Cardiac muscle cell (in vitro differentiated cells and primary cell): ENCODE measurements at regions not wholly inside any gene's neighbourhood (a gene's known extent, or its start where the extent isn't known, plus 50 kb on each side); places are given as distances from the start of the nearest gene placed in this dataset.
A peak's percentile ranks its signal among the peaks of the same experiment; 100 is the strongest.

ENCODE experiments used
- DNase-seq, 2 donors: peaks; one replicate each; pipeline versions ENCODE4 v3.0.0 to v3.0.0-alpha.2; 2010 to 2017; ENCODE audit warnings: low read depth in 1 of 2, low spot score in 1 of 2
- H3K27ac ChIP-seq: fragments of 200-600 bp; sonication (generic); 2 replicates; pipeline ENCODE4 v1.5.1; 2016
- H3K27me3 ChIP-seq: fragments of 200-600 bp; sonication (generic); 2 replicates; pipeline ENCODE4 v1.6.0; 2016; ENCODE audit warnings: control low read depth
- H3K36me3 ChIP-seq: fragments of 200-600 bp; sonication (generic); 2 replicates; pipeline ENCODE4 v1.5.1; 2016; ENCODE audit warnings: control low read depth
- H3K4me1 ChIP-seq: fragments of 200-600 bp; sonication (generic); 2 replicates; pipeline ENCODE4 v1.8.1; 2017; ENCODE audit warnings: low read depth, mild to moderate bottlenecking, mixed run types
- H3K4me3 ChIP-seq: fragments of 200-600 bp; sonication (generic); 2 replicates; pipeline ENCODE4 v1.5.1; 2016; ENCODE audit warnings: mild to moderate bottlenecking
- H3K9me3 ChIP-seq: fragments of 200-600 bp; sonication (generic); 2 replicates; pipeline ENCODE4 v1.5.1; 2017; ENCODE audit warnings: low read depth, mild to moderate bottlenecking, control low read depth
- TF ChIP-seq, protein P1 (sequence below): IDR thresholded peaks from 2 replicates; pipeline ENCODE4 v1.5.1; 2012; ENCODE audit warnings: low read depth, mild to moderate bottlenecking, low read length

DNA sequence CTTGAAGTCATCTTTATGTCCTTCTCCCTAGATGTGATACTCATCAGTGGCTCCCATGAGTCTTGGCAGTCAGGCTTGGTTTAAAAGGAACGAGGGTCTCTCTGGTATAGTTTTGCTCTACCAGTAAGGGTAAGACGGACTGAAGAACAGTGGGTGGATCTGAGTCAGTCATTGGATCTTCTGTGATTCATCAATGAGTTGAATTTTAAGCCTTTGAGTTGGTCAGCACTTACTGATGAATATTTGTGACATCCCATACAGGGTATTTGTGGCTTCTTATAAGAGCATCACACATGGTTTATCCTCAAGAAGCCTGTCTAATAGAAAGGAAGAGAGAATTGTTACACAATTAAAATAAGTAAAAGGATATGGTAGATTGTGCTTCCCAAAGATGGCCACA, 87.3 kb upstream of the NAMPT start:
- TF ChIP-seq, protein P1, sequence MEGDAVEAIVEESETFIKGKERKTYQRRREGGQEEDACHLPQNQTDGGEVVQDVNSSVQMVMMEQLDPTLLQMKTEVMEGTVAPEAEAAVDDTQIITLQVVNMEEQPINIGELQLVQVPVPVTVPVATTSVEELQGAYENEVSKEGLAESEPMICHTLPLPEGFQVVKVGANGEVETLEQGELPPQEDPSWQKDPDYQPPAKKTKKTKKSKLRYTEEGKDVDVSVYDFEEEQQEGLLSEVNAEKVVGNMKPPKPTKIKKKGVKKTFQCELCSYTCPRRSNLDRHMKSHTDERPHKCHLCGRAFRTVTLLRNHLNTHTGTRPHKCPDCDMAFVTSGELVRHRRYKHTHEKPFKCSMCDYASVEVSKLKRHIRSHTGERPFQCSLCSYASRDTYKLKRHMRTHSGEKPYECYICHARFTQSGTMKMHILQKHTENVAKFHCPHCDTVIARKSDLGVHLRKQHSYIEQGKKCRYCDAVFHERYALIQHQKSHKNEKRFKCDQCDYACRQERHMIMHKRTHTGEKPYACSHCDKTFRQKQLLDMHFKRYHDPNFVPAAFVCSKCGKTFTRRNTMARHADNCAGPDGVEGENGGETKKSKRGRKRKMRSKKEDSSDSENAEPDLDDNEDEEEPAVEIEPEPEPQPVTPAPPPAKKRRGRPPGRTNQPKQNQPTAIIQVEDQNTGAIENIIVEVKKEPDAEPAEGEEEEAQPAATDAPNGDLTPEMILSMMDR, result no peak
- no peak for DNase-seq
- H3K4me3 ChIP-seq, result no peak overlapping the region
- no peaks in the 10 kb centered on the region for H3K27me3 ChIP-seq
- no peak overlapping the region for H3K27ac ChIP-seq
- no peaks in the 10 kb centered on the region for H3K9me3 ChIP-seq
- no peaks in the 10 kb centered on the region for H3K4me1 ChIP-seq
- H3K36me3 ChIP-seq, result no peaks in the 10 kb centered on the region

DNA sequence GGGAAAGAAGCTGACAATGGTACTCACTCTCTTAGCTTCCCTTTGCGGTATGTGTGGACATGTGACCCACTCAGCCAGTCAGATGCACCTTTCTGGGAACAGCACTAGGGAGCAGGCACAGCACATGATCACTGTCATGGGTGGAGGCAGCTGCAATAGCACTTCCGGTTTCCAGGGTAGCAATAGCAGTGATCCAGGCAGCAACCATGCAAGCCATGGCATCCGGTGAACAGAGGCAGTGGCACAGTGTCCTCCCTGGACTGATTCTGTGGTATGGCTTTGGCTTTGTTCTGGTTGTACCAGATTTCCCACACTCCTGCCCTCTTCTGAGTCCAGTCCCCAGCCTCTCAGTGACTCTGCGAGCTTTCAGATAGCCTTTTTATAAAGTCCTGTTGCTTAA, 86.8 kb upstream of the NAMPT start:
- H3K27me3 ChIP-seq, result no peaks in the 10 kb centered on the region
- DNase-seq, result no peak
- no peaks in the 10 kb centered on the region for H3K9me3 ChIP-seq
- no peak overlapping the region for H3K27ac ChIP-seq
- H3K4me1 ChIP-seq, result no peaks in the 10 kb centered on the region
- no peaks in the 10 kb centered on the region for H3K36me3 ChIP-seq
- H3K4me3 ChIP-seq, result no peak overlapping the region
- TF ChIP-seq, protein P1, result no peak

DNA sequence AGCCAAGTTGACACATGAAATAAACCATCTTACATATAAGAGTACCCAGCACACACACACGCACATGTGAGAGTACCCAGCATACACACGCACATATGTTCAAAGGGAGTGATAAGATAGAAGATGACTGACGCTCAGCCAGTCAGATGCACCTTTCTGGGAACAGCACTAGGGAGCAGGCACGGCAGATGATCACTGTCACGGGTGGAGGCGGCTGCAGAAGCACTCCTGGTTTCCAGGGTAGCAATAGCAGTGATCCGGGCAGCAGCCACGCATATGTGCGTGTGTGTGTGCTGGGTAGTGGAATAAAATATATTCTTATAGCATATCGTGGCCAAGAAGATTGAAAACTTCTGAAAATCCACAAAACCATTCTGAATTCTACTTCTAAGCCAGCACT, 85.8 kb upstream of the NAMPT start:
- no peaks in the 10 kb centered on the region for H3K27me3 ChIP-seq
- TF ChIP-seq, protein P1, result no peak
- H3K4me1 ChIP-seq, result no peaks in the 10 kb centered on the region
- no peak overlapping the region for H3K4me3 ChIP-seq
- no peaks in the 10 kb centered on the region for H3K9me3 ChIP-seq
- no peak overlapping the region for H3K27ac ChIP-seq
- no peak for DNase-seq
- H3K36me3 ChIP-seq, result no peaks in the 10 kb centered on the region

DNA sequence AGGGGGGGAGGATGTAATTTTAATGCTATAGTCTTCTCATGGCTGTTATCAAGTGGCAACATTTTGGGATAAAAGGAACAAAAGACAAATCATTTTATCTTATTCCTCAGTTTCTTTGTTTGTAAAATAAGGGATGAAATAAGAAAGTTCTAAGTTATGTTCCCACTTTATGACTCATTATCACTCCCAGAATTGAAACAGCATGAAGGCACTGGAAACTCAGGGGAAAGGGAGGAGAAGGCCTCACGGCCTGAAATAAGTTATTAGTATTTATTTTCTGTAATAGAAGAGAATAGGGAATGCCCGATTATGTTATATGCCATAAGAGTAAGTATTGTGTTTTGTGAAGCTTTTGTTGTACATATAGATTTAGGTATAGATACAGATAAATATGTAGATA, 85.0 kb upstream of the NAMPT start:
- Histone ChIP-seq H3K9me3 (no peaks in the 10 kb centered on the region), H3K36me3 (no peaks in the 10 kb centered on the region), H3K27me3 (no peaks in the 10 kb centered on the region), H3K4me3 (no peak overlapping the region), H3K4me1 (no peaks in the 10 kb centered on the region), H3K27ac (no peak overlapping the region)
- TF ChIP-seq, protein P1, result no peak
- peak in 1 of 2 donors; percentile 28 for DNase-seq

DNA sequence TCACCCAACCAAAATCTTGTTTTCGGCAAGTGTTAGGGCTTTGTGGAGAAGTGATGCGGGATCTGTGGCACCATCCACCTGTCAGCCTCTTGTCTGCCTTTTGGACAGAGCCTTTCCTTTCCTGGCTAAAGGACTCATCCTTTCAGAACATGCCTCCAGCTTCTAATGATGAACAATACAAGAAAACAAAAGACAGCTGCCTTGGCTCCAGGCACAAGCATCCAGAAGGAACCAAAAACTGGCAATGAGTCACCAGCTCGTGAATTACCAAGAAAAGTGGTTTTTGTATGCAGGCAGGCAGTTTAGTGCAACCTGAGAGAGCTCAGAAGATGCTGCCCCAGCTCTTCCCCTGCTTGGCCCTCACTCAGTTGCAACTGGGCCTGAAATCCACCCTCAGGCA, 84.6 kb upstream of the NAMPT start:
- no peak overlapping the region for H3K27ac ChIP-seq
- no peaks in the 10 kb centered on the region for H3K36me3 ChIP-seq
- TF ChIP-seq, protein P1, result no peak
- no peaks in the 10 kb centered on the region for H3K4me1 ChIP-seq
- H3K9me3 ChIP-seq, result no peaks in the 10 kb centered on the region
- no peak overlapping the region for H3K4me3 ChIP-seq
- DNase-seq, result peak in 1 of 2 donors; percentile 78
- no peaks in the 10 kb centered on the region for H3K27me3 ChIP-seq

DNA sequence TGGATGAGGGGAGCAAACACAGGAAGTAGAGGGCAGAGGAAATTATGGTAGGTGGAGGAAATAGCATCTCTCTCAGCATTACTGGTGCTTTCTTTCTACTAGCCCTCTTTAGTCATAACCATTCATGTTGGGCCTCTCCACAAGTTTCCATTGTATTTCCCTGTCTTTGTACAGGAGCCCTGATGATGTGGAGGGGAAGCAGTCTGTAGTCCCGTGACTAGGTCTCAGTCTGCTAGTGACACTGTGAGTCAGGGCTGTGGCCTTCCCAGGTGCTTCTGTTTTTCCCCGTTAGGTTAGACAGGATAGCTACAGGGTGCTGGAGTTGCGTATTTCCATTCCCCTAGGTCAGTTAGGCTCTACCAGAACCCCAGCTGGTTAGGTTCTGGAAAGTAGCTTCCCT, 82.9 kb upstream of the NAMPT start:
- DNase-seq, result no peak
- no peaks in the 10 kb centered on the region for H3K27me3 ChIP-seq
- H3K4me1 ChIP-seq, result no peaks in the 10 kb centered on the region
- H3K27ac ChIP-seq, result no peak overlapping the region
- H3K36me3 ChIP-seq, result no peaks in the 10 kb centered on the region
- no peak overlapping the region for H3K4me3 ChIP-seq
- TF ChIP-seq, protein P1, result no peak
- no peaks in the 10 kb centered on the region for H3K9me3 ChIP-seq
